OCI-M2 (cell line): ENCODE measurements at regions not wholly inside any gene's neighbourhood (a gene's known extent, or its start where the extent isn't known, plus 50 kb on each side); places are given as distances from the start of the nearest gene placed in this dataset.
"Not testable (repeated sequence)": the region's sequence is repeated elsewhere in the genome, so short reads cannot be mapped to it uniquely, and the experiment has no call there.

ENCODE experiments used
- DNase-seq: peaks from one replicate; lab custom pipeline; 2025; ENCODE audit not compliant: unreplicated experiment; lab: John Stamatoyannopoulos, UW

DNA sequence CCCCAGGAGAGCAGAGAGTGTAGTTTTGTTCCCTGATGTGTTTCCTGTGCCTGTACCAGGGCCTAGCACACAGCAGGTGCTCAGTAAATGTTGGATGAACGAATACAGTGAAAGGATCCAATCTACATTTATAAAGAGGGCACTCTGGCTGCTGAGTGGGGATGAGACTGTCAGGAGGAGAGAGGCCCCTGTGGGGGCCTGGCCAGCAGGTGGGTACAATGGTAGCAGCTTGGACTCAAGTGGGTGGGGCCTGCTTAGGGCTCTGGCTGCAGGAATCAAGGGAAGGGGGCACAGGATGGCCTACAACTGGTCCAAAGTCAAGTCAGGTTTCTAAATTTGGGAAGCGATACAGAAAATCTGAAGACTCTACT lies 156.6 kb upstream of the GRK3 start:
- DNase-seq: no peak

DNA sequence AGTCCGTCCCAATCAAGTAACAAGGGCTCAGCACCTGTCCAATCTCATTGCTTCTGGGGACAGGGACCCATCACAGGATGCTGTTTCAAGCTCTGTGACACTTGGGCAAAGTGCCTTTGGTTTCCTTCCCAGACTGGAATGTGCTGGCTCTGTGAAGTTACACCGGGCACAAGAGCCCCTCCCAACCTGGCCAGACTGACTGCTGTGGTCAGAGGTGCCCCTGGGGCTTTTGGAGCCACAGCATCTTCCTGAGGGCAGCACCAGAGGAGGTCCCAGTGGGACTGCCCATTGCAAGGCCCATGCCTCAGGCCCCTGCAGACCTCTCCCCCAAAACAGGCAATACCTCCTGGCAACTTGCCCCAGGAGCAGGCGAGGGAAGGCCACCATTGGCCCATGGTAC lies 155.2 kb upstream of the GRK3 start:
- no peak for DNase-seq

DNA sequence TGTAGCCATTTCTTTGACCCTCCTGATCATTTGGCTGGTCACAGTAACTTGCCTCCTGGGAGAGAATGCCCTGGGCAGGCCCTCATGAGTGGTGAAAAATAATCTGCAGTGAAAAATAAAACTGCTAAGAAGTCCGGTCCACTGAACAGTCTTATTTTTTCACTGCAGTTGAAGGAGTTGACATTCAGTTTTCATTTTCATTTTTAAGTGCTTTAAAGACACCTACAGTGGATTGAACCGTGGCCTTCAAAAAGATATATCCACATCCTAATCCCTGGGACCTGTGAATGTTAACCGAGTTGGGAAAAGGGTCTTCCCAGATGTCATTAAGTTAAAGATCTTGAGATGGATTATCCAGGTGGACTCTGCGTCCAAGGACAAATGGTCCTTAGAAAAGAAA lies 153.6 kb upstream of the GRK3 start:
- DNase-seq: no peak

DNA sequence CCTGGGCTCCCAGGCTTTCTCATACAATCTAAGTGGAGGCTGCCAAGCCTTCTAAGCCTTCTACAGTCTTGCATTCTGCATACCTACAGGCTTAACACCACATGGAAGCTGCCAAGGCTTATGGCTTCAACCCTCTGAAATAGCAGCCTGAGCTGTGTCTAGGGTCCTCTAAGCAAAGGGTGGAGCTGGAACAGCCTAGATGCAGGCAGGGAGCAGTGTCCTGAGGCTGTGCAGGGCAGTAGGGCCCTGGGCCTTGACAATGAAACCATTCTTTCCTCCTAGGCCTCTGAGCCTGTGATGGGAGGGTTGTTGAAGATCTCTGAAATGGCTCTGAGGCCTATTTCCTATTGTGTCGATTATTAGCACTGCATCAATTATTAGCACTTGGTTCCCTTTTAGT lies 150.9 kb upstream of the GRK3 start:
- DNase-seq: no peak

DNA sequence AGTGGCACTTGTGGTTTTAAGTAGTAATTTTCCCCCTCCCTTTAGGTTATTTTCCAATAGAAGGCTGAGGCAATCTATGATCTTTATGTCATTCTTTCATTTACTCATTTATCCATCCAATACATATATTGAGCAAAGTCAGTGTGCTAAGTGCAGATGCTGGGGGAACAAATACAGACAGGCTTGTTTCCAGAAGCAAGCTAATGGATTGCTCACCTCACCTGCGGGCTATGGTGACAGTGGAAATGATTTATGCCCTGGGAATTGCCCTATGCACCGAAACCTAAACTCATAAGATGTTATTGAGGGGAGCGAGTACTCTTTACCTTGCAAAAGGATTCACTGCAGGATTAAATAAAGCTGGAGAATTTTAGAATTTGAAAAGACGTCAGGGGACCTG lies 148.7 kb upstream of the GRK3 start:
- DNase-seq: not testable (repeated sequence)

DNA sequence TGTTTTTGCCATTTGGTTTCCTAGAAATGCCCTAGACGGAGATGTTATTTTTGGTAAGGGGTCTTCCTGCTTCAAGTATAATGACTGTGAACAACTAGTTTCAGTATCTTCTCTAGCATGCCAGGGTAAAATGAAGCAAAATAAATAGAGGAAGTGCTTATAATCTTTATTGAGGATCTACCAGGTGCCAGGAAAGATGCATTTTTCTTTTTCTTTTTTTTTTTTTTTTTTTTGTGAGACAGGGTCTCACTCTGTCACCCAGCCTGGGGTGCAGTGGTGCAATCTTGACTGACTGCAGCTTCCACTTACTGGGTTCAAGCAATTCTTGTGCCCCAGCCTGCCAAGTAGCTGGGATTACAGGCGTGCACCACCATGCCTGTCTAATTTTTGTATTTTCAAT lies 146.6 kb upstream of the GRK3 start:
- not testable (repeated sequence) for DNase-seq

DNA sequence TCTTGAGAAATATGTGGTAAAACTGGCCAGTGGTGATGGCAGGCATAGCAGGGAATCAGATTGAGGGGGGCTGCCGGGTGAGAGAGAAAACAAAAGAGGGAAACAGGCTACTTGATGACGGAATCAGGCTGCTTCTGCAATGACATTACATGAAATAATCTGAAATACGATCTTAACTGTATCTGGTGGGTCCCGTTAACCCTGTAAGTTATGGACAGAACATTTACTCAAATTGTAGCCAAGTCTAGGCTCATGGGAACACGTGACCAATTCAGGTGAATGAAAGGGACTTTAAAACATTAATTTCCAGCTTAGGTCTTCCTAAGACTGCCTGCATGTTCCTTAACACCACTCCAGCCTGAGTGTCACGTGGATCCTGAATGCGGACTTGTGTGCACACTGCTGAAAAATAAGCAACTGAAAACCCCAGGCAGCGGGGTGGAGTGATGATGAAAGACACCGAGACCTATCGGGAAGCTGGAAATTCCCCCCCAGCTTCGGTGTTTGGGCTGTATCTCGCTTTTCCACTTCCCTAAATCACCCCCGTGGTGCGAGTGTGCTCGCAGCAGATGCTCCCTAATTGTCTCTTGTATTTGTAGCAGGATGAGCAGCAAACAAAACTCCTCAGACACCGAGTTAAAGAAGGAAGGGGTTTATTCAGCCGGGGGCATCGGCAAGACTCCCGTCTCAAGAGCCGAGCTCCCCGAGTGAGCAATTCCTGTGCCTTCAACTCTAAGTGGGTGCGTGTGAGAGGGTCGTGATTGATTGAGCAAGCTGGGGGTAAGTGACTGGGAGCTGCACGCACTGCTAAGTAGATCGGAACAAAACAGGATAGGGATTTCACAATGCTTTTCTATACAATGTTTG lies 145.0 kb upstream of the GRK3 start:
- DNase-seq: no peak

DNA sequence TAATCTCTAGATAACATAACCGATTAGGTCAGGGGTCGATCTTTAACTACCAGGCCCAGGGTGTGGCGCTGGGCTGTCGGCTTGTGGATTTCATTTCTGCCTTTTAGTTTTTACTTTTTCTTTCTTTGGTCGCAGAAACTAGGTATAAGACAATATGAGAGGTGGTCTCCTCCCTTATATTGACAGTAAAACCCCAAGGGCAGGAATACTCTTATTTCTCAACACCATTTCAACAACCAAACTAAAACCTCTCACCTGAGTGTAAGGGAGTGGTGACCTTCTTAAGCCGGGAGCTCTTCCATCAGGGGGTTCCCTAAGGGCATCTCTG lies 144.4 kb upstream of the GRK3 start:
- not testable (repeated sequence) for DNase-seq

DNA sequence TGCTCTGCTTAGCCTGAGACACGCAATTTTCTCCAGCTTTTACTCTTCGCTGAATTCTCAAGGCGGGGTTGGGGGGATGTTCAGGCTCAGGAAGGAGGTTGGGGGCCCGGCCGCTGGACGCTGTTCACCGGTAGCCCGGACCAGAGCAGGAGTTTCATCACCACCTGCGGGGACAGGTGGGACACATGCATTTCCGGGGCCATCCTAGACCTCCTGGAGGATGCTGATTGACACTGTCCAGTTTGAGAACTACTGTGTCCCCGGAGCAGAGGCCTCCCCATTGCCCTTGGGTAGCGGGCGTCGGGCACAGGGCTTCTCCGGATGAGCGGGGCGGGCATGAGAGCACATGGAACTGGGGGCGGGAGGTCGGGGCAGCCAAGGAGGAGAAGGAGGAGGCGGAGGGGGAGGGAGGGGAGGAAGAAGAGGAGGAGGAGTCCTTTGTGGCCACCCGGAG lies 144.0 kb upstream of the GRK3 start:
- no peak for DNase-seq

DNA sequence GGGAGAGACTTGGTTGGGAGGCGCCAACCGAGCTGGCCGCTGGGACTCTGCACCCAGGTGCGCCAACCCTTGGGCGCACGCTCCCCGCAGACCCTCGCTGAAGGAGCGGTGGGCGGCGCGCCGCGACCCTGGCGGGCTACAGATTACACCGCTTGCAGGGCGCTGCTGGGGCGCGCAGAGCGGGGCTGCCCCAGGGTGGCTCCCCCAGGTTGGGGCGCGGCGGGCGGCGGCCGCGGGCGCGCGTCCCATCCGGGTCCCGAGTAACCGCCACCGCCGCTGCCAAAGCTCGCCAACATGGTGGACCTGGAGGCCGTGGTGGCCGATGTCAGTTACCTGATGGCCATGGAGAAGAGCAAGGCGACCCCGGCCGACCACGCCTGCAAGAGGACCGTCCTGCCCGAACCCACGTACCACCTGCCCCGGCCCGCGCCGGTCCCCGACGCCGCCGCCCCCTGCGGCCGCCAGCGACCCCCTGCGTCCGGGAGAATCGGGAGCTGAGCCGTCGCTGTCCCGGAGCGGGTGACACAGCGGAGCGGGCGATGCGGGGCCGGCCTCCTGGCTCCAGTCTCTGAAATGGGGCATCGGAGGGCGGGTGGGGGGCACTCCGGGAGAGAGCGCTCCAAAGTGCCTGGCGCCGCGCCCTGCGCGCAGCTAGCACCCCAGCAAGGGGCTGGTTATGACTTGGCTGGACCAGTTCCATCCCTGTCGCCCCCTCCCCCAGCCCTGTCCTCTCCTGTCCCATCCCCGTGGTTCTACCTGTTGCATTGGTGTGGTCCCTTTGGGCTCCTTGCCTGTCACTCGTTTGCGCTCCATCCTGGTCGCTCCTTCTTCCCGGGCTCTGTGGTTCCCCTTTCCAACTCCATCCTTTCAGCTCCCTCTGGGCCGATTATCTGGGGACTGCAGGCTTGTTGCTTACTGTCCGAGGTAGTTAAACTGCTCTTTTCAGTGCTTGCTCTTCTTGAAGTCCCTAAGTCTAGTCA lies 143.3 kb upstream of the GRK3 start:
- no peak for DNase-seq

DNA sequence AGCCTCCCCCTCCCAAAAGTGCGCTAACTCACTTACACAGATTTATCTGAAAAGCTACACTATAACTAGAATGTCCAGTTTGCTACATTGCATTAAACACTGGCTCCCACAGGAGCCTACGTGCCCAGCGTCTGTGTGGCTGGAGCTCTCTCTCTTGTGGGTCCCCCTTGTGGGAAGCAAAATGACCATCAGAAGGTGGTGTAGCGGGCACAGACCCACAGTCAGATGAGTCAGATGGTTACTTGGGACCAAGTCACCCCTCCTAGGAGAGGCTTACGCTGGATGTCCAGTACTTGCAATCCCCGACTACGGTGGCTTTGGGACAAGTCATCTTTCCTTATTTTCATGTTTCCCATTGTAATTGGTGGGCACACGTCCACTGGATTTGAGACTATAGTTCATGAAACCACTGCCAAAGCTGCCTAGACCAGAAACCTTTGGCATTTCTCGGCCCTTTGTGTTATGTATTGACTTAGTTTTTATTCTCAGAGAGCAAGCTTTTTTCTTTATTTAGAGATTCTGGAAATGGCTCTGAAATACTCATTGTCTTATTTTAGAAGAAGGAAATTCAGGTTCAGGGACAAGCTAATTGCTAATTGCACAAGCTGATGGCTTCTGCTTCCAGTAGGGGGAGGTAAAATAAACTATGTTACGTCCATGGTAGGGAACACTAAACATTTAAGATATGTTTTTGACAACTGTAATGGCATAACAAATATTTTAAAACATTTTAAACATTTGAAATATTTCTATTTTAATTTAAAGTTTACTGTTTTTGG lies 137.8 kb upstream of the GRK3 start:
- not testable (repeated sequence) for DNase-seq

DNA sequence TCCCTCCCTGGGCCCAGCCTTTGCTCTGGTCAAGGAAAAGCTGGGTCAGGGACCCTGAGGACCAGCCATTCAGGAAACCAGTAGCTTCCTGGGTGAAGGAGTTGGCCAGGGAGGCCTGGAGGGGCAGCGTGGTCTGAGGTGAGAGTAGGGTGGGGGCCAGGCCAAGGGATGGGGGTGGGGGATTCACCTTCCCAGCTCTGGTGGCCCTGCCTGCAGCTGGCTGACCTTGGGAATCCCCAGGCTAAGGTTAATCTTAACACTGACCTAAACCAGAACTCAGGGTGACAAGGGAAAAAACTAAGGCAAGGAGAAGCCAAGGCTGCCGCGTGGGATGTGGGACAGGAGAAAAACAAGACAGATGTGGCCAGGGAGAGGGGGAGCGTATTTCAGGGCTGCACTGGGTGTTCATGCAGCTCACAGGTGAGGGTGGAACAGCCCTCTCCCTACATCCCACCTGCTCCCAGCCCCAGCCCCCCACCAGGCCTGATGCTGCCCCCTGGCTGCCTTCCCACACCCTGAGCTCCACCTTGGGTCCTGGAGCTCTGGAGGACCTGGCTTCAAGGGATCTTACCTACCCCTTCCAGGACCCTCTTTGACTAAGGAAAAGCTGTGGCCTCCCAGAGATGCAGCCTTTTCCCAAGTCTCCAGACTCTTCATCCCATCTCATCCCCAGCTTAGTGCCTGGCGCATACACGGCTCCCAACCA lies 132.7 kb upstream of the GRK3 start:
- DNase-seq: not testable (repeated sequence)

DNA sequence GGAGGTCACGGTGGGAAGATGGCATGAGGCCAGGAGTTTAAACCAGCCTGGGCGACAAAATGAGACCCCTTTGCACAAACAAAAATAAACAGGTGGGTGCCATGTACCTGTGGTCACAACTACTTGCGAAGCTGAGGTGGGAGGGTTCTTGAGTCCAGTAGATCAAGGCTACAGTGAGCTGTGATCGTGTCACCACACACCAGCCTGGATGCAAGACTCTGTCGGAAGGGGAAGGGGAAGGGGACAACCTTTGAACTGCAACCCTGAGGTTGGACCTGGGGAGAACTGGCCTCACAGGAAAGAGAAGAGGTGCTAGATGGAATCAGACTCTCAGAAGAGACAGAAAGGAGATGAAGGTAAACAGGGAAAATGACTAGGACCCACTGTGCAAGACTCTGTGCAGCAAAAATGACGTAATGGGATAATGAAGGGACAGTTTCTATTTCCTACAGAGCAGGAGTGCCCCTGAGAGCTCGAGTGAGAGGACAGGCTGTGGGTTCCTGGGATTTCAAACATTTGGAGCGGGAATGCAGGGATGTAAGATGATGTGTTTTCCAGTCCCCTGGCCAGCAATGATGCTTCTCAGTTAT lies 131.0 kb upstream of the GRK3 start:
- DNase-seq: not testable (repeated sequence)

DNA sequence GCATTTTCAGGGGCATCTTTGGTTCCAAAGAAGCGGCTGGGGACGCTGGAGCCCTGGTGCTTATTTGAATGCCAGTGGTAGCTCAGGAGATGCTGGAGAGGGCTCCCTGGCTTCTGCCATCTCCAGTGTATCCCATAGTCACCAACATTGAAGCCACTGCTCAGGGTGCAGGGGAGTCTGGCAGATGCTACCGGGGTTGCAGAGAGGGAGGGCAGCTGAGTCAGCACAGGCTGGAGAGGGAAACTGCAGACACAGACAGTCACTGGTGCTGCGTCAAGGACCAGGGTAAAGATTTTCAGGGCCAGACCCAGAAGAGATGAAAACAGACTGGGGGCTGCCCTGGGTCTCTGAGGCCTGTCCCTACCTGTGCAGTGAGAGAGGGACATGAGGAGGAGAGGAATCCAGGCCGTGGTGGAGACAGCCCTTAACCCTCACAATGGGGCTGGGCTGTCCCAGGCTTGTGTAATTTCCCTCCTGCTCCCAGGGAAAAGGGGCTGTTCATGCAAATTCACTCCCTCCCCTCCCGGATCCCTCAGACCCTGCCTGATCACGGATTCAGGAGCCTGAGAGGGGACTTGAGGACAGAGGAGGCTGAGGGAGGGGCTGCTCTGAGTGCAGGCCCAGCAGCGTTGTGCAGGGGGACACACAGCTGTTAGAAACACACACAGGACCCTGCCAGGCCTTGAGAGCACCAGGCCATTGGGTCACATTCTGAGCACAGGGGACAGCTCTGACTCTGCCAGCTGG lies 126.9 kb upstream of the GRK3 start:
- no peak for DNase-seq

DNA sequence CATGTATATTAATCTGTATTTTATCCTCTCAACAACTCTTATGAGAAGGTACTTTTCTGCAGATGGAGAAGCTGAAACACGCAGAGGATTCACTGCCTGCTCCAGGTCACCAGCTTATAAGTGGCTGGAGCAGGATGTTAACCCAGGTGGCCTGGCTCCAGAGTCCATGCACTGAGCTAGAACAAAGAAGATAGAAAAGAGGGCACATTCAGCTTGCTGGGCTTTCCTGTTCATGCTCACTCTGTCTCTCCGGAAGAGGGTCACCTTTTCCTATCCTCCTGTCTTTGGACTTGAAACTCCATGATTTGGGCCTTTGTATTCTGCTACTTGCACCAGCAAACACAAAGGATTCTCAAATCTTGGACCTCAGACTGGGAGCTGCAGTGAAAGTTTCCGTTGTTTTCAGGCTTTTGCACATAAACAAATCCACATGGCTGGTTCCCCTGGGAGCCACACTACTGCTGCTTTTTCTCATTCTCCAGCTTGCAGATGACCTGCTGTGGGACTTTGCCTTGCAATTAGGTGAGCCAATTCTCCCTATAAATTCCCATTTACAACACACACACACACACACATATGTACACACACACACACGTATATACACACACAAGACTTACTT lies 117.3 kb upstream of the GRK3 start:
- no peak for DNase-seq

DNA sequence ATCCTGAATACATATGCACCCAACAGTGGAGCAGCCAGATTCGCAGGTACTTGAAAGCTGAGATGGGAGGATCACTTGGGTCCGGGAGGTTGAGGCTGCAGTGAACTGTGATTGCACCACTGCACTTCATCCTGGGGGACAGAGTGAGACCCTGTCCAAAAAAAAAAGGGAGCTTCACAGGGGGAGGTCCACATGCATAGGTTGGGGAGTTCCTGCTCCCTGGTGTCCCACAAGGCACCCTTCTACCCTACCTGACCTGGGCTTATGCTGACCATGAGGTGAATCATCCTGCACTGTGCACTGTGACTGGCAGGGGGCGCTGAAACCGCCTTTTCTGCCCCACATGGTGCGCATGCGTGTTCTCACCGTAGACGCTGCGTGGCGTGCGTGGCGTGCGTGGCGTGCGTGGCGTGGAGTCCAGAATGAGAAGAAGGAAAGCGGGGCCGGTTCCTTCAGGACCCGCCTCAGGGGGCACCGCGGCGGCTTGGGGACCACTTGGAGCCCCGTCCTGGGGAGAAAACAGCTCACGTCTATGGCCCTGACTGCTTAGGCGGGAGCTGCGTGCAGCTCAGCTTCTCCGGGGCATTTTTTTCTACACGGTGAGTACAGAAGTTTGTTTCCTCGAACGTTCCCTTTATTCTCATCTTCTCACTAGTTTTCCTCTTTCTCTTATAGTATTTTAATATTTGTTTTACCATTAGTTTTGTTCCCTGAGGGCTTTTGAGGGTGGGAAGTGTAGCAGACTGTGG lies 116.6 kb upstream of the GRK3 start:
- peak; percentile 70 for DNase-seq

DNA sequence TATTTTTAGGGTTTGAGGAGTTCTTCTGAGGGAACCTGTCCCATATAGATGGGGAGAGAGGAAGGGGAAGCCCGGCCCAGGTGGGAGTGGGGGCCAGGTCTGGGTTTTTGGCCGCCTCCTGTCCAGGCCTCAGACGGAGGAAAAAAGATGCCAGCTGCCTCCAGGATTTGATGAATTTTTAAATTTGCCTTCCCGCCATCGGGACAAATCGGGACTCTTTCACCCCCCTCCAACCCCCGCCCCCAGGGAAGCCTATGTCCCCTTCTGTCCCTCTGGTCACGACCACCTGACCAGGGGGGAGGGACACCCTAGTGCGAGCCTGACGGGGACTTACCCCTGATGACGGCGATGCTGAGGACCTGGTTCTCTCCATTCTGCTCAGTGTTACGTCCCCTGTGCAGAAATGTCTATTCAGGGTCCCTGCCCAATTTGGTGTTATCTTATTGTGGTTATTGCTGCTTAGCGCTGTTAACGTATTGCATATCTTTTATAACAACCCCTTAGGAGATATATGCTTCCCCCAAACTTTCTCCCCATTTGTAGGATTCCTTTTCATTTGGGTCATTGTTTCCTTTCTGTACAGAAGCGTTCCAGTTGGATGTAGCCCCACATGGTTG lies 115.9 kb upstream of the GRK3 start:
- no peak for DNase-seq

DNA sequence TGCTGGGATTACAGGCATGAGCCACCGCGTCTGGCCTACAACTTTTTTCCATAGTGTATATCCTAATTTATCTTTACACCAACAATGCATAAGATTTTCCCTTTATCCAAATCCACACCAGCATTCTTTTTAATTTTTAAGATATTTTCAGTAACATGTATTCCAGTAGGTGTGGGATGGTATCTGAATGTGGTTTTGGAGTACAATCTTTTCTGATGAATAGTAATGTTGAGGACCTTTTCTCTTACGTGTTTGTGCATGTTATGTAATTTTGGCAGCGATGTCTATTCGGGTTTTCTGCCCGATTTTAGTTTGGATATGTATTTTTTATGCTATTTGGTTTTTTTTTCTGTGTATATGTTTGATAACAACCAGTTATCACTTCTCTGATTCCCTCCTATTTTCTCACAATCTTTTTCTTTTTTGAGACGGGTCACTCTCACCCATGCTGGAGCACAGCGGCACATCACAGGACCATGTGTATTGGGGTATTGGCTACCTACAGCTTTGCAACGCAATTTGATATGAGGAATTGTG lies 114.6 kb upstream of the GRK3 start:
- DNase-seq: no peak
